GM21723 (cell line): ENCODE measurements at regions not wholly inside any gene's neighbourhood (a gene's known extent, or its start where the extent isn't known, plus 50 kb on each side); places are given as distances from the start of the nearest gene placed in this dataset.
"Not testable (repeated sequence)": the region's sequence is repeated elsewhere in the genome, so short reads cannot be mapped to it uniquely, and the experiment has no call there.

ENCODE experiments used
- ATAC-seq: cut with Tn5 transposase; IDR thresholded peaks from one replicate; pipeline ENCODE4 v1.9.1; 2021; ENCODE audit warnings: mild to moderate bottlenecking, moderate library complexity; ENCODE audit not compliant: unreplicated experiment

- not testable (repeated sequence) for ATAC-seq
Observed at GRCh38 chr17:64730023-64730422, 67.9 kb upstream of the SMURF2 start.

DNA sequence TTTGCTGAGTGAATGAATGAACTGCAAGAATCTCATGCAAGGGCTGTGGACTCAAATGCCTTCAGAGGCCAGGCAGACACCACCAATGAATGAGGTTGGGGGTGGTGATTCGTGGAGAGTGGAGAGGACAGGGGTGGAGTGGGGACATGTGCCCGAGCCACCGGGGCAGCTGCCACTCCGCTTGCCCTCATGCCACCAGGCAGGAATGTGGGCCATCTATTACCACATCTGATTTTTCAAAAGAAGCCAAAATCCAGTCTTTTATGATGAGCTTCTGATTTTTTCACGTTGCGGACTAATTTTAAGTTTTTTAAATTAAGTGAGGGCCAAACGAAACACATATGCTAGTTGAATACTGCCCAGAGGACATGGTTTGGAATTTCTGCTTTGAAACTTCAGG lies 67.1 kb upstream of the SMURF2 start:
- no peak for ATAC-seq

DNA sequence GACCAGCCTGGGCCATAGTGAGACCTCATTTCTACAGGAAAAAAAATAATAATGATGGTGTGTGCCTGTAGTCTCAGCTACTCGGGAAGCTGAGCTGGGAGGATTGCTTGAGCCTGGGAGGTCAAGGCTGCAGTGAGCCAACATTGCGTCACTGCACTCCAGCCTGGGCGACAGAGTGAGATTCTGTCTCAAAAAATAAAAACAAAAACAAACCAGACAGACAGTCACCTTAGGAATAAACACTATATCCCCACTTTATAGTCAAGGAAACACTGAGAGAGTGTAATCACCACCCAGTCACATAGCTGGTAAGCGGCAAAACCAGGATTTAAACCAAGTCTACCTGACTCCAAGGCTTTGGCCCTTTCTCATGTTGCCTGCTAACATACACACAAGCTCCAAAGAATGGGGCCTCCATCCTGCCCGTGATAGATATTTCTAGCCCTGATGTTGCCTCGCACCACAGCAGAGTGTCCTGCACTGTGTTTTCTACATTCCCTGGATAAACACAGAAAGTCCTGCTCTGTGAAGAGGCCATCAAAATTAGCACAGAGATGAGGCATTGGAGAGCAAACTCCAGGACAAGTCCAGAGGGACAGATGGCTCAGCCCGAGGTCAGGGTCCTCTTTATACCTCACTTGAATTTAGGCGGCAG lies 66.1 kb upstream of the SMURF2 start:
- ATAC-seq: no peak

- ATAC-seq: not testable (repeated sequence)
Observed at GRCh38 chr17:64726025-64726424, 63.9 kb upstream of the SMURF2 start.

DNA sequence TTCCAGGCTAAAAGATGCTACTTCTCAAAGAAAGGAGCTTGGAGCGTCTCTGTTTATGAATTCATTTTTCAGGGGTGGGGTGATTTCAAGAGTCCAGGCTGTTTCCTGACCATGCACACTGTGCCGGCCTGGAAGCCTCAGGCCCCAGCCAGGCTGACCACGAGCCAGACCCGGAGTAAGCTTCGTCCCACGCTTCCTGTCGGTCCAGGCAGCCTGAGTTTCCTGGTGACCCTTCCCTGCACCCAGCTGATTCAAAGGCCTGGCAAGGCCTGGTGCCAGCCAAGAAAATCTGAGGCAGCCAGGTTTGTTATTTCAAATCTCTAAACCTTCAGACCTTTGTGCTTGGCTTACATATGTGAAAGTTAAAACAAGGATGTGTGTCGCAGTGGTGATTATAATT lies 62.1 kb upstream of the SMURF2 start:
- not testable (repeated sequence) for ATAC-seq

DNA sequence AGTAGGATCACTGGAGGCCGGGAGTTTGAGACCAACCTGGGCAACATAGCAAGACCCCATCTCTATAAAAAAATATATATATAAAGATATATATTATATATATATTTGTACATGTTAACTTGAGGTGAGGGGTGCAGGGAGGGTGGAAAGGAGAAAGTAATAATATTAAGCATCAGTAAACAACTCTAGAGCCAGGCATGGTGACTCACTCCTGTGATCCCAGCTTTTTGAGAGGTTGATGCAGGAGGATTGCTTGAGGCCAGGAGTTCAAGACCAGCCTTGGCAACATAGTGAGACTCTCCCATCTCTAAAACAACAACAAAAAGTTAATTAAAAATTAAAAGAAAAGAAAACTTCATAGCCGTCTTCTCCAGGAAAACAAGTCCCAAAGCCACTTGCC lies 61.7 kb upstream of the SMURF2 start:
- no peak for ATAC-seq

GRCh38 chr17:64721556-64721955 lies 59.4 kb upstream of the SMURF2 start:
- ATAC-seq: not testable (repeated sequence)

- not testable (repeated sequence) for ATAC-seq
Observed at GRCh38 chr17:64720253-64720652, 58.1 kb upstream of the SMURF2 start.

- not testable (repeated sequence) for ATAC-seq
Observed at GRCh38 chr17:64719517-64719916, 57.4 kb upstream of the SMURF2 start.

DNA sequence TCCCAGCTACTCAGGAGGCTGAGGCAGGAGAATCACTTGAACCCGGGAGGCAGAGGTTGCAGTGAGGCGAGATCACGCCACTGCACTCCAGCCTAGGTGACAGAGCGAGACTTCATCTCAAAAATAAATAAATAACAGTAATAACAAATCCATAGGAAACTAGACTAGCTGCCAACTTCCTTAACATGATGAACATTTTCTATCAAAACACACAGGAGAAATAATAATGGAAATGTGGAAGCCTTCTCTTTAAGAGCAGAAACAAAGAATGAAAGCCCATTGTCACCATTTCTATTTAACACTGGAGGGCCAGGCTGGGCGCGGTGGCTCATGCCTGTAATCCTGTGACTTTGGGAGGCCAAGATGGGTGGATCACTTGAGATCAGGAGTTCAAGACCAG lies 56.7 kb upstream of the SMURF2 start:
- ATAC-seq: not testable (repeated sequence)

- no peak for ATAC-seq
Observed at GRCh38 chr17:64718058-64718457, 56.0 kb upstream of the SMURF2 start.

- not testable (repeated sequence) for ATAC-seq
Observed at GRCh38 chr17:64716496-64716895, 54.4 kb upstream of the SMURF2 start.

GRCh38 chr17:64713786-64714185 lies 51.7 kb upstream of the SMURF2 start:
- ATAC-seq: not testable (repeated sequence)

GRCh38 chr17:64712557-64713351 lies 50.6 kb upstream of the SMURF2 start:
- peak; percentile 70 for ATAC-seq
